PC-9 (cell line): ENCODE measurements at regions not wholly inside any gene's neighbourhood (a gene's known extent, or its start where the extent isn't known, plus 50 kb on each side); places are given as distances from the start of the nearest gene placed in this dataset.

Source experiments
- BruUV-seq: library from RNA; stranded (reverse); fragments of 400-500 nt; replicated peaks from 2 replicates; lab custom pipeline; 2021; lab: Mats Ljungman, UMichigan
- CTCF ChIA-PET: fragments of 300-600 bp; sonication (Branson Sonifier 250); formaldehyde crosslinking; loops from one replicate; lab custom pipeline; 2022; ENCODE audit warnings: antibody characterized with exemption; lab: Charles Lee
- POLR2A ChIA-PET: fragments of 300-600 bp; sonication (Branson Sonifier 250); formaldehyde crosslinking; loops from one replicate; lab custom pipeline; 2022; ENCODE audit warnings: antibody characterized with exemption; ENCODE audit not compliant: unreplicated experiment; lab: Charles Lee
- DNase-seq, 2 experiments: peaks; one replicate each; pipeline versions ENCODE4 v3.0.0 to v3.0.0-alpha.2; 2015 to 2022; ENCODE audit warnings: mixed read lengths in 1 of 2
- H2AFZ ChIP-seq: fragments of 200-600 bp; sonication (generic); 2 replicates; pipeline ENCODE4 v1.8.1; 2017; ENCODE audit warnings: antibody characterized with exemption
- H3F3A ChIP-seq: fragments of 200-600 bp; sonication (generic); 2 replicates; pipeline ENCODE4 v1.8.1; 2017; ENCODE audit warnings: antibody characterized with exemption, mild to moderate bottlenecking, low read depth; ENCODE audit not compliant: insufficient read depth
- H3K27ac ChIP-seq: fragments of 200-600 bp; sonication (generic); 2 replicates; pipeline ENCODE4 v1.6.1; 2016; ENCODE audit warnings: mixed run types
- H3K27me3 ChIP-seq: fragments of 200-600 bp; sonication (generic); 2 replicates; pipeline ENCODE4 v1.6.1; 2016; ENCODE audit warnings: low read depth, mixed run types; ENCODE audit not compliant: insufficient read depth
- H3K36me3 ChIP-seq: fragments of 200-600 bp; sonication (generic); 2 replicates; pipeline ENCODE4 v1.6.1; 2016; ENCODE audit warnings: low read depth, mixed run types
- H3K4me1 ChIP-seq: fragments of 200-600 bp; sonication (generic); replicated peaks from 2 replicates; pipeline ENCODE4 v1.6.1; 2016; ENCODE audit warnings: mixed run types; ENCODE audit not compliant: insufficient read depth
- H3K4me2 ChIP-seq: fragments of 200-600 bp; sonication (generic); 2 replicates; pipeline ENCODE4 v1.6.1; 2017; ENCODE audit warnings: mixed run types
- H3K4me3 ChIP-seq: fragments of 200-600 bp; sonication (generic); 2 replicates; pipeline ENCODE4 v1.6.1; 2016; ENCODE audit warnings: mixed run types
- H3K79me2 ChIP-seq: fragments of 200-600 bp; sonication (generic); 2 replicates; pipeline ENCODE4 v1.6.1; 2017; ENCODE audit warnings: low read depth, mixed run types
- H3K9me2 ChIP-seq: fragments of 200-600 bp; sonication (generic); 2 replicates; pipeline ENCODE4 v1.8.1; 2017; ENCODE audit warnings: mild to moderate bottlenecking; ENCODE audit not compliant: insufficient read depth
- H3K9me3 ChIP-seq: fragments of 200-600 bp; sonication (generic); 2 replicates; pipeline ENCODE4 v1.8.1; 2016; ENCODE audit warnings: low read depth; ENCODE audit not compliant: insufficient read depth
- H4K20me1 ChIP-seq: fragments of 200-600 bp; sonication (generic); 2 replicates; pipeline ENCODE4 v1.8.1; 2017; ENCODE audit not compliant: insufficient read depth
- CTCF ChIP-seq: fragments of 200-600 bp; sonication (generic); conservative IDR thresholded peaks from 2 replicates; pipeline ENCODE4 v1.6.1; 2017; ENCODE audit warnings: mixed run types, antibody characterized with exemption, mild to moderate bottlenecking, moderate library complexity
- EZH2 ChIP-seq: fragments of 200-600 bp; sonication (generic); IDR thresholded peaks from 2 replicates; pipeline ENCODE4 v1.8.0; 2017; ENCODE audit warnings: antibody characterized with exemption, low read depth
- intact Hi-C: fragments of 100-400 bp; cut with micrococcal nuclease; formaldehyde crosslinking; loops from one replicate; pipeline ENCODE4 v1.10.0; 2022; ENCODE audit not compliant: unreplicated experiment

DNA sequence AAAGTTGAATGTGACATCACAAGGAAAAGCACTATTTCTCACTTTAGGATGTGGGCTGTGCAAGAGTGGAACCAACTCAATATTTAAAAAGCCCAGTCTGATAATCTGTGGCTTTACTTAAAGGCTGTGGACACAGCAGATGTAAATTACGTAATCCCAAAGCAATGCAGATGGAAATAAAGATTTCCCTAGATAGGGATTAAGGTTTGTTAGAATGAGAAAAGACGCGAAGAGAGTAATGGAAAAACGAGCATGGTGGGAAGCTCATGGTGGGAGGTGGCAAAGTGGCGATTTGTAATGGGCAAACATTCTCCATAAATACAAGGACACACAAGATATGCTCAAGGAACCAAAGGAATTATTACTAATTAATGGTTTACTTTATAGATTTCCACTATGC, 985.5 kb downstream of the FSTL5 start:
- no peaks in the 10 kb centered on the region for H3K4me1 ChIP-seq
- H3K27me3 ChIP-seq = no peaks in the 10 kb centered on the region
- intact Hi-C loops = no loop called here
- H3K9me3 ChIP-seq = no peaks in the 10 kb centered on the region
- H3K27ac ChIP-seq = no peak overlapping the region
- no peaks in the 10 kb centered on the region for H3K79me2 ChIP-seq
- no peak overlapping the region for H3K4me3 ChIP-seq
- no peaks in the 10 kb centered on the region for H3F3A ChIP-seq
- TF ChIP-seq CTCF = no peak
- no peak for TF ChIP-seq EZH2
- no peaks in the 10 kb centered on the region for H3K9me2 ChIP-seq
- POLR2A ChIA-PET = no interaction called here
- CTCF ChIA-PET = no interaction called here
- no peak for DNase-seq
- no peak overlapping the region for H2AFZ ChIP-seq
- H4K20me1 ChIP-seq = no peaks in the 10 kb centered on the region
- no peaks in the 10 kb centered on the region for H3K36me3 ChIP-seq
- BruUV-seq = no TSS peak
- no peak overlapping the region for H3K4me2 ChIP-seq

GRCh38 chr4:161172396-161173026, 991.3 kb downstream of the FSTL5 start:
- Histone ChIP-seq H3K4me2 (no peak overlapping the region), H3K9me3 (no peaks in the 10 kb centered on the region), H3K36me3 (no peaks in the 10 kb centered on the region), H3K79me2 (no peaks in the 10 kb centered on the region), H2AFZ (no peak overlapping the region), H3K4me3 (no peak overlapping the region), H3K27ac (no peak overlapping the region), H4K20me1 (no peaks in the 10 kb centered on the region), H3K27me3 (no peaks in the 10 kb centered on the region), H3F3A (no peaks in the 10 kb centered on the region), H3K4me1 (no peaks in the 10 kb centered on the region), H3K9me2 (no peaks in the 10 kb centered on the region)
- POLR2A ChIA-PET = no interaction called here
- CTCF ChIA-PET = no interaction called here
- TF ChIP-seq CTCF = no peak
- no peak for TF ChIP-seq EZH2
- no TSS peak for BruUV-seq
- no peak for DNase-seq
- intact Hi-C loops = no loop called here

DNA sequence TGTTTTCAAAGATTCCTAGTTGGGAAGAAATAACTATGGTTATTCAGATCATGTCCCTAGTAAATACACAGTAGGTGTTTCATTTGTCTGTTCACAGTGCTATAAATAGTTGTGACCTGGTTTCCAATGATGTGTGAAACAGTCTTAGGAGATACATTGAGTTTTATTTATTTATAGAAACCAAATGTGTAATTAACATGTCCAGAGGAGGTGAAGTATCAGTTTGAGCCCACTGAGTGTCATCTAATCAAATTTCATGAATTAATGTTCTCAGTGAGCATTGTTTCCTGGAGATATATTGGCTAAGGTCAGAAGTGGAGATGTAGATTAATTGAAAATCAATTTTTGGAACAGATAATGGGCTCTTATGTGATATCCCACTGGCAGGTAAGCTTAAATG, 996.3 kb downstream of the FSTL5 start:
- H3K4me2 ChIP-seq = no peak overlapping the region
- H3K4me1 ChIP-seq = no peaks in the 10 kb centered on the region
- no peaks in the 10 kb centered on the region for H3F3A ChIP-seq
- no peak for DNase-seq
- H3K27ac ChIP-seq = no peak overlapping the region
- intact Hi-C loops = no loop called here
- H3K79me2 ChIP-seq = no peaks in the 10 kb centered on the region
- no peaks in the 10 kb centered on the region for H3K9me3 ChIP-seq
- H3K4me3 ChIP-seq = no peak overlapping the region
- ChIA-PET POLR2A (no interaction called here), CTCF (no interaction called here)
- H4K20me1 ChIP-seq = no peaks in the 10 kb centered on the region
- no peak overlapping the region for H2AFZ ChIP-seq
- TF ChIP-seq EZH2 (no peak), CTCF (no peak)
- no peaks in the 10 kb centered on the region for H3K36me3 ChIP-seq
- BruUV-seq = no TSS peak
- H3K27me3 ChIP-seq = no peaks in the 10 kb centered on the region
- H3K9me2 ChIP-seq = no peaks in the 10 kb centered on the region
